Fibroblast of peridontal ligament (primary cell): ENCODE measurements at regions not wholly inside any gene's neighbourhood (a gene's known extent, or its start where the extent isn't known, plus 50 kb on each side); places are given as distances from the start of the nearest gene placed in this dataset.

Source experiments
- DNase-seq: peaks from one replicate; pipeline ENCODE4 v3.0.0-alpha.2; 2010; ENCODE audit errors: extremely low read depth

- no peak for DNase-seq
Observed at GRCh38 chr2:59012971-59013370, 771.8 kb upstream of the FANCL start.

GRCh38 chr2:59012234-59012633 lies 771.1 kb upstream of the FANCL start:
- no peak for DNase-seq

GRCh38 chr2:59008950-59009349 lies 767.8 kb upstream of the FANCL start:
- DNase-seq: no peak

GRCh38 chr2:59005836-59006615 lies 764.9 kb upstream of the FANCL start:
- DNase-seq: no peak

- no peak for DNase-seq
Observed at GRCh38 chr2:59004621-59005020, 763.5 kb upstream of the FANCL start.

GRCh38 chr2:59000796-59001195 lies 759.7 kb upstream of the FANCL start:
- no peak for DNase-seq

GRCh38 chr2:58992062-58992706 lies 751.1 kb upstream of the FANCL start:
- no peak for DNase-seq

GRCh38 chr2:58991357-58991756 lies 750.2 kb upstream of the FANCL start:
- DNase-seq: no peak

- DNase-seq: no peak
Observed at GRCh38 chr2:58985541-58985940, 744.4 kb upstream of the FANCL start.

- DNase-seq: no peak
Observed at GRCh38 chr2:58984731-58985130, 743.6 kb upstream of the FANCL start.

- no peak for DNase-seq
Observed at GRCh38 chr2:58983111-58983510, 742.0 kb upstream of the FANCL start.

GRCh38 chr2:58981237-58981636 lies 740.1 kb upstream of the FANCL start:
- no peak for DNase-seq

GRCh38 chr2:58976375-58977071 lies 735.4 kb upstream of the FANCL start:
- DNase-seq: no peak

- no peak for DNase-seq
Observed at GRCh38 chr2:58974881-58975280, 733.8 kb upstream of the FANCL start.

GRCh38 chr2:58974426-58974825 lies 733.3 kb upstream of the FANCL start:
- no peak for DNase-seq

- no peak for DNase-seq
Observed at GRCh38 chr2:58973811-58974281, 732.7 kb upstream of the FANCL start.

- no peak for DNase-seq
Observed at GRCh38 chr2:58972737-58973136, 731.6 kb upstream of the FANCL start.

GRCh38 chr2:58971511-58972360 lies 730.6 kb upstream of the FANCL start:
- DNase-seq: no peak

GRCh38 chr2:58970365-58970764 lies 729.2 kb upstream of the FANCL start:
- no peak for DNase-seq

- no peak for DNase-seq
Observed at GRCh38 chr2:58968885-58969284, 727.8 kb upstream of the FANCL start.

- no peak for DNase-seq
Observed at GRCh38 chr2:58967736-58968135, 726.6 kb upstream of the FANCL start.

GRCh38 chr2:58965602-58966001 lies 724.5 kb upstream of the FANCL start:
- no peak for DNase-seq
